ENCODE measurements at regions not wholly inside any gene's neighbourhood (a gene's known extent, or its start where the extent isn't known, plus 50 kb on each side); places are given as distances from the start of the nearest gene placed in this dataset.

DNA sequence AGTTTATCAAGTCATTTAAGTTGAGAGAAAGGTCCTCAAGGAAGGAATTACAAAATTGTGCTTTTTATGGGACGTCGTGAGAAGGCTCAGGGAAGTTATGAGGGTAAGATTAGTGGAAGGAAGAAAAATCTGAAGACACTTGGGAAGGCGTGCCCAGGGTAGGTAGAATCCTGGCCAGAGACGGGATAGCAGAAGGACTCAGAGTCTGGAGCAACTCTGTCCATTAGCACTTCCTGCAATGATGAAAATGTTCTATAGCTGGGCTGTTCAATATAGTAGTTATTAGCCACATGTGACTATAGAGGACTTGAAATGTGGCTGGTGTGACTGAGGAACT lies 271.0 kb upstream of the ZPLD1 start:
- TF ChIP-seq CTCF (IDR thresholded peaks at IDR 0.05), result no peak
- intact Hi-C loops (cut with DNase I), result no loop called here
- H3K4me1 ChIP-seq, result no peaks in the 10 kb centered on the region
- no peaks in the 10 kb centered on the region for H3K9me3 ChIP-seq
- no peaks in the 10 kb centered on the region for H3K27me3 ChIP-seq
- no peak overlapping the region for H3K27ac ChIP-seq
- no peak overlapping the region for H3K4me3 ChIP-seq
- no peaks in the 10 kb centered on the region for H3K36me3 ChIP-seq
- H3K9ac ChIP-seq (ENCODE audit: low read depth in 2 of 2, low read length in 2 of 2), result no peak overlapping the region
- DNase-seq, result no peak

- H3K9me3 ChIP-seq, result no peaks in the 10 kb centered on the region
- no peak overlapping the region for H3K9ac ChIP-seq (ENCODE audit: low read depth in 2 of 2, low read length in 2 of 2)
- intact Hi-C loops (cut with DNase I), result no loop called here
- H3K27ac ChIP-seq, result no peak overlapping the region
- H3K27me3 ChIP-seq, result no peaks in the 10 kb centered on the region
- no peak overlapping the region for H3K4me3 ChIP-seq
- no peak for TF ChIP-seq CTCF (IDR thresholded peaks at IDR 0.05)
- H3K36me3 ChIP-seq, result no peaks in the 10 kb centered on the region
- DNase-seq, result no peak
- no peaks in the 10 kb centered on the region for H3K4me1 ChIP-seq
These were observed 269.4 kb upstream of the ZPLD1 start for GRCh38 chr3:102165367-102165766.

GRCh38 chr3:102169915-102170479 lies 264.8 kb upstream of the ZPLD1 start:
- no peak for DNase-seq
- no peak for TF ChIP-seq CTCF (IDR thresholded peaks at IDR 0.05)
- H3K9ac ChIP-seq (ENCODE audit: low read depth in 2 of 2, low read length in 2 of 2), result no peak overlapping the region
- H3K4me3 ChIP-seq, result no peak overlapping the region
- H3K27ac ChIP-seq, result no peak overlapping the region
- no peaks in the 10 kb centered on the region for H3K4me1 ChIP-seq
- H3K27me3 ChIP-seq, result no peaks in the 10 kb centered on the region
- H3K36me3 ChIP-seq, result no peaks in the 10 kb centered on the region
- intact Hi-C loops (cut with DNase I), result no loop called here
- no peaks in the 10 kb centered on the region for H3K9me3 ChIP-seq

GRCh38 chr3:102170545-102170944 lies 264.3 kb upstream of the ZPLD1 start:
- Histone ChIP-seq H3K27ac (no peak overlapping the region), H3K4me3 (no peak overlapping the region), H3K9me3 (no peaks in the 10 kb centered on the region), H3K9ac (ENCODE audit: low read depth in 2 of 2, low read length in 2 of 2) (no peak overlapping the region), H3K4me1 (no peaks in the 10 kb centered on the region), H3K27me3 (no peaks in the 10 kb centered on the region), H3K36me3 (no peaks in the 10 kb centered on the region)
- intact Hi-C loops (cut with DNase I), result no loop called here
- TF ChIP-seq CTCF (IDR thresholded peaks at IDR 0.05), result no peak
- DNase-seq, result no peak

DNA sequence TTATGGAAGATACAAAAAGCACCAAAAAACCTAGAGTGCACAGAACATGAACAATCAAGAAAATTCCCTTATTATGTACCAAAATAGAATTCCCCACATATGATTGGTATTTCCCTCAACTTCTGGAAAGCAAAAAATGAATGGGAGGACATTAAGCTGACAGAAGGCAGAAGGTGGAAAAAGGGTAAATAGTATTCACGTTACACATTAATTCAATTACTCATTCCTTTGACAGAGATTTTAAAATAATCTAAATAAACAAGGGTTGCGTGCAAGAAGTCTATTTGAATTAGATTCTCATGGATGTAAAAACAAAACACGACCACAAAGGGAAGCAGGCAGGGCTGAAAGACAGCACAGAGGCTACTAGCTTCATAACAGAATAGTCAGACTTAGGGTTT lies 260.5 kb upstream of the ZPLD1 start:
- no peaks in the 10 kb centered on the region for H3K4me1 ChIP-seq
- H3K9ac ChIP-seq (ENCODE audit: low read depth in 2 of 2, low read length in 2 of 2), result no peak overlapping the region
- no peaks in the 10 kb centered on the region for H3K36me3 ChIP-seq
- no peak for TF ChIP-seq CTCF (IDR thresholded peaks at IDR 0.05)
- H3K27me3 ChIP-seq, result no peaks in the 10 kb centered on the region
- intact Hi-C loops (cut with DNase I), result no loop called here
- H3K9me3 ChIP-seq, result no peaks in the 10 kb centered on the region
- H3K4me3 ChIP-seq, result no peak overlapping the region
- no peak for DNase-seq
- H3K27ac ChIP-seq, result no peak overlapping the region
